NCI-H345 treated with DMSO at 0.1 percent for 48 hours (cell line): ENCODE measurements at regions not wholly inside any gene's neighbourhood (a gene's known extent, or its start where the extent isn't known, plus 50 kb on each side); places are given as distances from the start of the nearest gene placed in this dataset.
A peak's percentile ranks its signal among the peaks of the same experiment; 100 is the strongest.
"Not testable (repeated sequence)": the region's sequence is repeated elsewhere in the genome, so short reads cannot be mapped to it uniquely, and the experiment has no call there.

ENCODE experiments used
- DNase-seq: peaks from one replicate; lab custom pipeline; 2025; ENCODE audit not compliant: unreplicated experiment; lab: John Stamatoyannopoulos, UW

- DNase-seq, result no peak
Measured at GRCh38 chr1:56285554-56286402, 293.6 kb downstream of the PLPP3 start.

- DNase-seq, result no peak
Measured at GRCh38 chr1:56284928-56285327, 294.4 kb downstream of the PLPP3 start.

DNA sequence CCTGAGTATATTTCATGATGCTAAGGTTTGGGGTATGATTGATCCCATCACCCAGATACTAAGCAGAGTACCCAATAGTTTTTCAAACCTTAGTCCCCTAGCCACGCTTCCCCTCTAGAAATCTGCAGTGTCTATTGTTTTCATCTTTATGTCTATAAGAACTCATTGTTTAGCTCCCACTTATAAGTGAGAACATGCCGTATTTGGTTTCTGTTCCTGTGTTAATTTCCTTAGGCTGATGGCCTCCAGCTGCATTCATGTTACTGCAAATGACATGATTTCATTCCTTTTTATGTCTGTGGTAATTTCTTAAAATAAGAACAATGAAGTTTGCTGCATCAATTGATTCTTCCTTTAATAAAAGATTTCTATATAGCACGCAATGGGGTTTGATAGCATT lies 301.3 kb downstream of the PLPP3 start:
- no peak for DNase-seq

GRCh38 chr1:56268519-56269140 lies 310.7 kb downstream of the PLPP3 start:
- DNase-seq, result no peak

- no peak for DNase-seq
Measured at GRCh38 chr1:56267611-56268010, 311.8 kb downstream of the PLPP3 start.

GRCh38 chr1:56266359-56266758 lies 313.0 kb downstream of the PLPP3 start:
- no peak for DNase-seq

DNA sequence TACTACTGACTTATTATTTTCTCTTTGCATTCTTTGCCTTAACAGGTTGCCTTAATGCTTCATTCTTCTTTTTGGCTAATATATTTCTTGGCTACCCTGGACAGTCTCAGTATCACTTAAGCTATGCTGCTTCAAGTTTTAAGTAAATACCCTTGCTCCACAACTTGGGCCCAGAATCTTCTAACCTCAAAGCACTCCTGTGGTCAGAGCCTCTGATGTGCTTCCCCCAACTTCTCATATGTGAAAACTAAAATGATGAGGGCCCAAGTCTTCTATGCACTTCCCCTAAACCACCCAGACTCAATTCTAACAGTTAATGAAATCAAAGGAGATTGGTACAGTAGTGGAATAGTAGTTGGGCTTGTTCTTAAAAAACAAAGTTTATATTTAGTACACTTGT lies 314.1 kb downstream of the PLPP3 start:
- DNase-seq, result no peak

GRCh38 chr1:56263908-56264307 lies 315.5 kb downstream of the PLPP3 start:
- no peak for DNase-seq

DNA sequence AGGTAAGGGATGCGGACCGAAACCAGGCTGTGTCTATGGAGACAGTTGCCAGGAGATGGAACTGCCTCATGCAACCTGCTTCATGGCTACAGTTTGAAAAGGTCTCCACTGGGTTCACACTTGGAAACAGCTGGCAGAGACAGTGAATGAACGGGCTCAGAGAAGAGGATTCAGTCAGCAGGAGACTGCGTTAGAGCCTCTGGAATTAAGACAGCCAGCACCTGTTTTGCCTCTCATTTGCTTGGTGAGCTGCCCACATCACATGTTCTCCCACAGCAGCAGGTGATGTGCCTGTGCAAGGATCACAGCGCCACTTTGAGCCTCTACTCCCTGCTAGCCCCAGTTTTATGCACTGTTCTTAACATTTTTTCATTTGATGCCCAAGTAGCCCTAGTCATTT lies 321.0 kb downstream of the PLPP3 start:
- DNase-seq, result peak; percentile 48

- no peak for DNase-seq
Measured at GRCh38 chr1:56257726-56258125, 321.6 kb downstream of the PLPP3 start.

GRCh38 chr1:56256153-56257000 lies 323.0 kb downstream of the PLPP3 start:
- DNase-seq, result no peak

- DNase-seq, result no peak
Measured at GRCh38 chr1:56255516-56256152, 323.7 kb downstream of the PLPP3 start.

DNA sequence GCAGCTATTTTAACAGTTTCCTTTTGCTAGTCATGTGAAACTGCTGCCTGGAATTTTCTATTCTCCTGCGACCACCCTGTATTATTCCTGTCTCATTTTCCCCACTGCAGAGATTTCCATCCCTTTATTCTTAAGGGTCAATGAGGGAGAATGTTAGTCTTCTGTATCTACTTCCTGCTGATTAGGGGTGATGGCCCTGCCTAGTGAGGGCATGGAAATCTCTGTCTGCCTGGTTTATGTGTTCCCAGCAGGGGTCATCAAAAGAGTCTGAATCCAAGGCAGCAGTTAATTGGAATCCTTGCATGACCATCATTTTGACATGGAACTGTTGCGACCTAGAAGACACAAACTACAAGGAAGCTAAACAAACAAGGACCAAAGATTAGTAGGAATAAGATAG lies 325.2 kb downstream of the PLPP3 start:
- no peak for DNase-seq

GRCh38 chr1:56250809-56251208 lies 328.6 kb downstream of the PLPP3 start:
- no peak for DNase-seq

DNA sequence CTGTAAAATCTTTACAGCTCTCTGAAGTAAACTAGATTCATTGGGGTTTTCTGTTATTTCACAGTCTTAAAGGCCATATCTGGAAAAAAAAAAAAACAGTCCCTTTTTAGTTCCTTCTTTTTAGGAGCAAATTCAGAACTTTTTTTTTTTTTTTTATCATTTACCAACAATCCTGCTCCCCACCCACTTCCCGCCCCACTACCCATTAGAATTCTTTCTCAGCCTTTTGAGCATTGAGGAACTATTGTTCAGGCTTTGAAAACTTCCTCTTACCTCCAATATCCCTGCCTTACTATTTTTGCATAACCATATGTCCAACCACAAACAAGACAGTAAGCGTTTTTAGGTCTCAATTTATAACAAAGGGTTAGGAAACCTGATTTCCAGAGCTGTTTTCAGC lies 330.1 kb downstream of the PLPP3 start:
- no peak for DNase-seq

DNA sequence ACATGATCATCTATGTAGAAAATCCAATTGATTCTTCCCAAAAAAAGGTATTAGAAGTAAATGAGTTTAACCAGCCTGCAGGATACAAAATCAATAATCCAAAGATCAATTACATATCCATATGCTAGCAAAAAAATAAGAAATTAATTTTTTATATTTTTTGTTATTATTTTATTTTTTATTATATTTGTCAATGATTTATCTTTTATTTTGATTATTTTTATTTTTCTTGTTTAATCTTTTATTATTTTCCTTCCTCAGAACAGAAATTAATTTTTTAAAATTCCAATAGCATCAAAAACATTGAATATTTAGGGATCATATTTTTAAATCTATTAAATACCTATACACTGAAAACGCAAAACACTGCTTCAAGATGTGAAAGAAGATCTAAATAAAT lies 331.2 kb downstream of the PLPP3 start:
- DNase-seq, result no peak

DNA sequence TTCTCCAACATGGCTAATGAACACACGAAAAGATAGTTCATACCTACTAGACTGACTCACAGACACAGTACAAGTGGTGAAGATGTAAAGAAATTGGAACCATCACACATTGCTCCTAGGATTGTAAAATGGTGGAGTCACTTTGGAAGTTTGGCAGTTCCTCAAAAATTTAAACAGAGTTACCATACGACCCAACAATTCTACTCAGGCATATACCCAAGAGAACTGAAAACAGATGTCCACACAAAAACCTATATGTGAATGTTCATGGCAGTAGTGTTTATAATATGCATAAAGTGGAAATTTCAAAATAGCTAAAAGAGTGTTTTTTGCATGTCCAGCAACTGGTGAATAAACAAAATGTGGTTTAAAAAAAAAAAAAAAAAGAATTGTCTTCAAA lies 332.6 kb downstream of the PLPP3 start:
- DNase-seq, result not testable (repeated sequence)

DNA sequence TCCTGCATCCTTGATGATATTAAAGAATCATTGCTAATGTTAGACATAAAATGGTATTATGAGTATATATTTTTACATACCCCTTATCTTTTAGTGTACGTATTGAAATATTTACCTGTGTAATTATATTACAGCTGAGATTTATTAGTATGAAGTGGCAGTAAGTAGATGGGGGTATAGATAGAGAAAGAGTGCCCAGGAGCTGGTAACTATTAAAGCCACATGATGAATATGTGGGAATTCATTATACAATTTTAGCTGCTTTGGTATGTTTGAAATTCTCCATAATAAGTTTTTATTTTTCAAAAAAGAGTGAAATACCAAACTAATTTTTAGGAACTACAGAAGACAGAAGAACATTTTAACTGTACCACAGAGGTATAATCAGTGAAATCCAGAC lies 339.0 kb downstream of the PLPP3 start:
- DNase-seq, result no peak

- DNase-seq, result no peak
Measured at GRCh38 chr1:56237491-56238064, 341.8 kb downstream of the PLPP3 start.

GRCh38 chr1:56236688-56237087 lies 342.7 kb downstream of the PLPP3 start:
- no peak for DNase-seq
